Tibial nerve (tissue), 4 donors: ENCODE measurements at regions not wholly inside any gene's neighbourhood (a gene's known extent, or its start where the extent isn't known, plus 50 kb on each side); places are given as distances from the start of the nearest gene placed in this dataset.

Source experiments
- DNase-seq, 2 donors: peaks; one replicate each; pipeline ENCODE4 v3.0.0-alpha.2; 2019; ENCODE audit warnings: low spot score in 2 of 2
- H3K27ac ChIP-seq, 4 donors: fragments of 200-600 bp; sonication (generic) in 3 of 4; one replicate each; pipeline ENCODE4 v1.5.1; 2017 to 2019; ENCODE audit warnings: mild to moderate bottlenecking in 1 of 4
- H3K27me3 ChIP-seq, 2 donors: fragments of 200-600 bp; sonication (generic) in 1 of 2; one replicate each; pipeline versions ENCODE4 v1.5.1 to v1.6.0; 2017 to 2019
- H3K36me3 ChIP-seq, 3 donors: fragments of 200-600 bp; sonication (generic); one replicate each; pipeline ENCODE4 v1.5.1; 2018 to 2019
- H3K4me1 ChIP-seq, 4 donors: fragments of 200-600 bp; sonication (generic) in 3 of 4; one replicate each; pipeline ENCODE4 v1.5.1; 2017 to 2019
- H3K4me3 ChIP-seq, 4 donors: fragments of 200-600 bp; sonication (generic) in 3 of 4; one replicate each; pipeline ENCODE4 v1.5.1; 2017 to 2019; ENCODE audit warnings: mild to moderate bottlenecking in 1 of 4, moderate library complexity in 1 of 4
- H3K9me3 ChIP-seq, 4 donors: fragments of 200-600 bp; sonication (generic) in 3 of 4; one replicate each; pipeline ENCODE4 v1.5.1; 2017 to 2019
- CTCF ChIP-seq, 5 experiments: fragments of 200-600 bp in 3 of 5; fragments of 450-650 bp in 2 of 5; sonication (generic) in 3 of 5; IDR thresholded peaks; one replicate each; pipeline ENCODE4 v1.5.1; 2016 to 2019; ENCODE audit warnings: antibody characterized with exemption in 5 of 5, mild to moderate bottlenecking in 3 of 5, moderate library complexity in 2 of 5
- EP300 ChIP-seq, 2 donors: sonication (generic); formaldehyde crosslinking; IDR thresholded peaks; one replicate each; pipeline ENCODE4 v1.6.1; 2017; ENCODE audit warnings: antibody characterized with exemption in 2 of 2, mild to moderate bottlenecking in 1 of 2
- POLR2A ChIP-seq, 2 donors: fragments of 450-650 bp; IDR thresholded peaks; one replicate each; pipeline ENCODE4 v1.6.1; 2017; ENCODE audit warnings: antibody characterized with exemption in 2 of 2, mild to moderate bottlenecking in 2 of 2, moderate library complexity in 2 of 2
- WGBS, 2 donors: methylation state at CpG; one replicate each; pipeline ENCODE4 v1.1.5; 2018; 5-methylcytosine and 5-hydroxymethylcytosine counted together

- DNase-seq, result no peak
- Histone ChIP-seq H3K4me3 (peak overlapping the region in 1 of 4 donors; percentile 14), H3K9me3 (peaks cover 0 to 8% (median 0%) of the 10 kb centered on the region in 4 donors), H3K27me3 (no peaks in the 10 kb centered on the region), H3K36me3 (no peaks in the 10 kb centered on the region), H3K4me1 (no peaks in the 10 kb centered on the region), H3K27ac (no peak overlapping the region)
- TF ChIP-seq POLR2A (IDR thresholded peaks at IDR 0.05), result no peak
- no peak for TF ChIP-seq EP300 (IDR thresholded peaks at IDR 0.05)
- TF ChIP-seq CTCF (IDR thresholded peaks at IDR 0.05), result no peak
- WGBS, 2 donors, result 34 to 63% methylated on average over 1 of the region's 1 CpG
Observed at GRCh38 chr5:28703651-28704260, 1665.4 kb upstream of the CDH9 start.

DNA sequence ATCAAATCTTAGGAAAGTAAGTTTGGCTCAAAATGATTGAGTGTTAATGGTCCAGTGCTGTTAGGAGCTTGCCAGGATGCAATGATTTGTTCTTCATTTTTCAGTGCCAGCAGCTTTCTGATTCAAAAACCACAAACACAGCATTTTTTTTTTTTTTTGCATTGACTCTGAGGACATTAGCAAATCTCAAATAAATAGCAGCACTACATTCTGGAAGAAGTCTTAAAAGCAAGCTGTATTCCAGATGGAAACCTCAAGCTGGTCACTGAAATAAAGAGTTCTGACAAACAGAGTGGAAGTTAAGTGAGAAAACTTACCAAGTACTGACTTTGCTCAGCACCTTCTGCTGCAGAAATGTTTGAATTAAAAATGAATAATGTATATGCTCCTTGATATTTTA, 1653.1 kb upstream of the CDH9 start:
- Histone ChIP-seq H3K27me3 (no peaks in the 10 kb centered on the region), H3K4me3 (no peak overlapping the region), H3K36me3 (no peaks in the 10 kb centered on the region), H3K27ac (no peak overlapping the region), H3K9me3 (no peaks in the 10 kb centered on the region), H3K4me1 (peaks cover 0 to 3% (median 0%) of the 10 kb centered on the region in 4 donors)
- DNase-seq, result no peak
- TF ChIP-seq EP300 (IDR thresholded peaks at IDR 0.05), result no peak
- no peak for TF ChIP-seq CTCF (IDR thresholded peaks at IDR 0.05)
- no peak for TF ChIP-seq POLR2A (IDR thresholded peaks at IDR 0.05)

- 47 to 62% methylated on average over 6 of the region's 6 CpGs for WGBS, 2 donors
- H3K4me1 ChIP-seq, result no peaks in the 10 kb centered on the region
- no peak for DNase-seq
- no peak overlapping the region for H3K27ac ChIP-seq
- H3K36me3 ChIP-seq, result no peaks in the 10 kb centered on the region
- no peak overlapping the region for H3K4me3 ChIP-seq
- TF ChIP-seq EP300 (IDR thresholded peaks at IDR 0.05) (no peak), CTCF (IDR thresholded peaks at IDR 0.05) (no peak), POLR2A (IDR thresholded peaks at IDR 0.05) (no peak)
- no peaks in the 10 kb centered on the region for H3K27me3 ChIP-seq
- H3K9me3 ChIP-seq, result no peaks in the 10 kb centered on the region
Observed at GRCh38 chr5:28685794-28686193, 1647.4 kb upstream of the CDH9 start.

DNA sequence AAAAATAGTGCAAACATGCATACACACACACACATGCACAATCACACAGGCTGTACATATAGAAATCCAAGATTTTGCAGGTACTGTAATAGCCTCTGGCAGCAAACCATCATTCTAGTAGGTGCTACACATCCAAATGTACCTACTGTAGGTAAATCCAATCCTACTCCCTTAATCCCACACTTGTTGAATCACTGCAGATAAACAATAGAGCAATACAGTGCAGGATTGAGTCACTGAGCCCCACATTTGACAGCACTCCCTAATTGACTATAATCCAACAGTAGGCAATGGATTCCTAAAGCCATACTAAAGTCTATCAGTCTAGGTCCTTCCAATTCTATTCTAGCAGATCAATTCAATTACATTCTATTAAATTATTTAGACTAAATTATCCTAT, 1640.5 kb upstream of the CDH9 start:
- DNase-seq, result no peak
- Histone ChIP-seq H3K9me3 (no peaks in the 10 kb centered on the region), H3K36me3 (no peaks in the 10 kb centered on the region), H3K4me3 (no peak overlapping the region), H3K4me1 (no peaks in the 10 kb centered on the region), H3K27me3 (no peaks in the 10 kb centered on the region), H3K27ac (no peak overlapping the region)
- TF ChIP-seq POLR2A (IDR thresholded peaks at IDR 0.05) (no peak), CTCF (IDR thresholded peaks at IDR 0.05) (no peak), EP300 (IDR thresholded peaks at IDR 0.05) (no peak)

GRCh38 chr5:28666110-28666509, 1627.7 kb upstream of the CDH9 start:
- Histone ChIP-seq H3K4me3 (no peak overlapping the region), H3K27me3 (no peaks in the 10 kb centered on the region), H3K4me1 (no peaks in the 10 kb centered on the region), H3K36me3 (no peaks in the 10 kb centered on the region), H3K27ac (no peak overlapping the region), H3K9me3 (peaks cover 0 to 5% (median 0%) of the 10 kb centered on the region in 4 donors)
- TF ChIP-seq EP300 (IDR thresholded peaks at IDR 0.05) (no peak), POLR2A (IDR thresholded peaks at IDR 0.05) (no peak), CTCF (IDR thresholded peaks at IDR 0.05) (no peak)
- WGBS, 2 donors, result 75% methylated on average over 1 of the region's 1 CpG
- no peak for DNase-seq
